Esophagus muscularis mucosa (tissue), 4 donors: ENCODE measurements at regions not wholly inside any gene's neighbourhood (a gene's known extent, or its start where the extent isn't known, plus 50 kb on each side); places are given as distances from the start of the nearest gene placed in this dataset.

Experiments used
- DNase-seq: peaks from one replicate; pipeline ENCODE4 v3.0.0-alpha.2; 2017; ENCODE audit errors: extremely low spot score
- H3K27ac ChIP-seq, 4 donors: fragments of 200-600 bp; sonication (generic); replicated peaks in 1 of 4; 1 replicate in 3 of 4; 2 replicates in 1 of 4; pipeline ENCODE4 v1.5.1; 2016 to 2019; ENCODE audit warnings: mild to moderate bottlenecking in 1 of 4
- H3K27me3 ChIP-seq, 4 donors: fragments of 200-600 bp; sonication (generic); one replicate each; pipeline versions ENCODE4 v1.5.1 to v1.6.0; 2016 to 2019
- H3K36me3 ChIP-seq, 4 donors: fragments of 200-600 bp; sonication (generic); one replicate each; pipeline ENCODE4 v1.5.1; 2016 to 2019
- H3K4me1 ChIP-seq, 4 donors: fragments of 200-600 bp; sonication (generic); one replicate each; pipeline ENCODE4 v1.5.1; 2016 to 2019
- H3K4me3 ChIP-seq, 4 donors: fragments of 200-600 bp; sonication (generic); 1 replicate in 2 of 4; 2 replicates in 2 of 4; pipeline ENCODE4 v1.5.1; 2016 to 2019; ENCODE audit warnings: mild to moderate bottlenecking in 4 of 4, moderate library complexity in 1 of 4
- H3K9me3 ChIP-seq, 4 donors: fragments of 200-600 bp; sonication (generic); 1 replicate in 3 of 4; 2 replicates in 1 of 4; pipeline ENCODE4 v1.5.1; 2016 to 2019
- EP300 ChIP-seq: sonication (generic); formaldehyde crosslinking; IDR thresholded peaks from one replicate; pipeline ENCODE4 v1.6.1; 2017; ENCODE audit warnings: antibody characterized with exemption
- POLR2A ChIP-seq: fragments of 450-650 bp; IDR thresholded peaks from one replicate; pipeline ENCODE4 v1.6.1; 2017; ENCODE audit warnings: antibody characterized with exemption, moderate library complexity, mild to moderate bottlenecking, low read depth
- POLR2AphosphoS5 ChIP-seq, 2 donors: sonication (generic); formaldehyde crosslinking; IDR thresholded peaks; one replicate each; pipeline ENCODE4 v1.6.1; 2017; ENCODE audit warnings: antibody characterized with exemption in 2 of 2
- WGBS: methylation state at CpG from one replicate; pipeline ENCODE4 v1.1.5; 2018; 5-methylcytosine and 5-hydroxymethylcytosine counted together
- intact Hi-C: fragments of 100-400 bp; cut with DNase I; formaldehyde crosslinking; loops from one replicate; pipeline ENCODE4 v1.15.1; 2023
- TF ChIP-seq, protein P1 (sequence below), 3 experiments: fragments of 200-600 bp in 2 of 3; fragments of 450-650 bp in 1 of 3; sonication (generic) in 2 of 3; IDR thresholded peaks; one replicate each; pipeline ENCODE4 v1.5.1; 2017 to 2019; ENCODE audit warnings: antibody characterized with exemption in 3 of 3, mild to moderate bottlenecking in 2 of 3, moderate library complexity in 1 of 3

DNA sequence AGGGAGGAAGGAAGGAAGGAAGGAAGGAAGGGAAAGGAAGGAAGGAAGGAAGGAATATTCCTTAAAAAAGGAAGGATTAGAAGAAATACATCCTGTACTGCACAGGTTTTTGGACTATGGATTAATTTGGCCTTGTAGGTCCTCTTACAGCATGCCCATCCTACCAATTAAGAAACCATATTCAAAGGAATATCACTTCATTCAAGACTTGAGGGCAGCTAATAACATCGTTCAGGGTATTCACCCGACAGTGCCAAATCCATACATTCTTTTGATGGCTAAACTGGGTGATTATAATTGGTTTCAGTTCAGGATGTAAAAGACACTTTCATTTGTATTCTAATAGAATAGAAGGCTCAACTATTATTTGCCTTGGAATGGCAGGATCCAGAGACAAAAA is 410.3 kb downstream of the PLOD2 start:
- WGBS = 97% methylated on average over 2 of the region's 2 CpGs

DNA sequence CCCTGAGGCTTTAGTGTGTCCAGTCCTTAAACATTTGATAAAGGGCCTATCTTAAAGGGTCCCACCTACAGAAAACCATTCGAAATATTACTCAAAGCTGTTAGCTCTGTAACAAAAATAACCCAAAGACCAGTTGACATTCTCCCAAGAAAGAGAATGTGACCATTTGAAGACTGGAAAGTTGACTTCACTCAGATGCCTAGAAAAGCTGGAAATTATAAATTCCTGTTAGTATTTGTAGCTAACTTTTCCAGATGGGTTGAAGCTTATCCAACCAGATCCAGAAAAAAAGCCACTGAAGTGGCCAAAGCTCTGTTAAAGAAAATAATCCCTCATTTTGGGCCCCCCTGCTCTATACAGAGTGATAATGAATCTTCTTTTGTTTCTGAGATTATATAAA is 408.4 kb downstream of the PLOD2 start:
- Histone ChIP-seq H3K27ac (no peak overlapping the region), H3K4me3 (no peak overlapping the region), H3K27me3 (no peaks in the 10 kb centered on the region), H3K4me1 (peaks cover 0 to 15% (median 0%) of the 10 kb centered on the region in 4 donors), H3K9me3 (no peaks in the 10 kb centered on the region), H3K36me3 (no peaks in the 10 kb centered on the region)
- DNase-seq = no peak
- TF ChIP-seq POLR2AphosphoS5 (IDR thresholded peaks at IDR 0.05) = no peak
- TF ChIP-seq, protein P1, sequence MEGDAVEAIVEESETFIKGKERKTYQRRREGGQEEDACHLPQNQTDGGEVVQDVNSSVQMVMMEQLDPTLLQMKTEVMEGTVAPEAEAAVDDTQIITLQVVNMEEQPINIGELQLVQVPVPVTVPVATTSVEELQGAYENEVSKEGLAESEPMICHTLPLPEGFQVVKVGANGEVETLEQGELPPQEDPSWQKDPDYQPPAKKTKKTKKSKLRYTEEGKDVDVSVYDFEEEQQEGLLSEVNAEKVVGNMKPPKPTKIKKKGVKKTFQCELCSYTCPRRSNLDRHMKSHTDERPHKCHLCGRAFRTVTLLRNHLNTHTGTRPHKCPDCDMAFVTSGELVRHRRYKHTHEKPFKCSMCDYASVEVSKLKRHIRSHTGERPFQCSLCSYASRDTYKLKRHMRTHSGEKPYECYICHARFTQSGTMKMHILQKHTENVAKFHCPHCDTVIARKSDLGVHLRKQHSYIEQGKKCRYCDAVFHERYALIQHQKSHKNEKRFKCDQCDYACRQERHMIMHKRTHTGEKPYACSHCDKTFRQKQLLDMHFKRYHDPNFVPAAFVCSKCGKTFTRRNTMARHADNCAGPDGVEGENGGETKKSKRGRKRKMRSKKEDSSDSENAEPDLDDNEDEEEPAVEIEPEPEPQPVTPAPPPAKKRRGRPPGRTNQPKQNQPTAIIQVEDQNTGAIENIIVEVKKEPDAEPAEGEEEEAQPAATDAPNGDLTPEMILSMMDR (IDR thresholded peaks at IDR 0.05) = no peak
- no peak for TF ChIP-seq EP300
- no peak for TF ChIP-seq POLR2A
- WGBS = 85% methylated on average over 1 of the region's 1 CpG
- intact Hi-C loops = no loop called here

More for the DNA sequence above, 410.3 kb downstream of the PLOD2 start:
- TF ChIP-seq POLR2AphosphoS5 (IDR thresholded peaks at IDR 0.05) (no peak), POLR2A (no peak), EP300 (no peak)
- TF ChIP-seq, protein P1 (IDR thresholded peaks at IDR 0.05) = no peak
- Histone ChIP-seq H3K9me3 (no peaks in the 10 kb centered on the region), H3K36me3 (no peaks in the 10 kb centered on the region), H3K27ac (no peak overlapping the region), H3K27me3 (no peaks in the 10 kb centered on the region), H3K4me1 (peaks cover 0 to 15% (median 0%) of the 10 kb centered on the region in 4 donors), H3K4me3 (no peak overlapping the region)
- no peak for DNase-seq
- intact Hi-C loops = no loop called here

DNA sequence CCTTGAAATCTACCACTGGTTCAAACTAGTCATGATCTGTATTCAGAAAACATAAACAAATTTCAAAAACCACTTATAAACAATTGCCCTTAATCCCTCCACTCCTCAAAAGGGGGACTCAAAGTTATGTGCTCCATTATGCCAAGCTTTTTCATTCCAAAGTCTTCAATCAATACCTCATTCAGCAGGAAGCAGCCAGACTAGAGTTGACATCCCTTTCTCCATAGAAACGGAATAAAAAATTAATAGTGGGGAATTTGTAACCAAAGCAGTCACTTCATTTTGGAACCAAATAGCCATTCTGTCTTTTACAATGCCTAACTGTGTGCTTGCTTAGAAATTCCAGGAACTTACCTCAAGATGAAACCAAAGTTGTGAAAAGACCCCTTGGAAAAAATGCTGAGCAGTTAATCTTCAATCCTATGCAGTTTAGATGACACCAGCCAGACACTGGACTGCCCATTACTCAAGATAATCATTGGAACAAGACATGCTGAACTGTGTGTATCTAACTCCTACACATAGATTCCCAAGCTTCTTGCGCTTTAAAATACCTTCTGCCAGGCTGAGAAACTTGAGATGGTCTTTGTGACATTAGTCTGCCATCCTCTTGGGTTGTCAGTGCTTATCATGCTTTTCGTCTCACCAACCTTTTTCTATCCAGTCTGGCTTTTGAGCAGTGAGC is 406.2 kb downstream of the PLOD2 start:
- WGBS = 84% methylated on average over 3 of the region's 3 CpGs
- intact Hi-C loops = no loop called here

DNA sequence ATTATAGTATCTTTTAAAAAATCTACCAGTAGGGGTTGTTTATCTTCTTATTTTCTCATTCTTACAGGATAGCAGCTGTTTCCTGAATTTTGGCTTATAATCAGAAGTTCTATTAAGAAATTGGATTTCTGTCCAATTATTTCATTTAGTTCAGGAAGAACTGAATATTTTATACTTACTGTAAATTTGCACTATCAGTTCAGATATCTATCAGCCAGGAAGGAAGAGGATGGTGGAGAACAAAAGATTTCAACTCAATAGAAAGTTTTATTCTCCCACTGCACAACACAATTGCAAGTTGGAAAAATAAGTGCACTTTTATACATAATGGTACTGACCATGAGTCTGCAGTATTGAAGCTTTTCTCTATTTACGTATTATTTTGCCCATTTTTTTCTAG is 400.9 kb downstream of the PLOD2 start:
- WGBS = 76% methylated on average over 1 of the region's 1 CpG
- TF ChIP-seq, protein P1 (IDR thresholded peaks at IDR 0.05) = no peak
- no peak for TF ChIP-seq EP300
- intact Hi-C loops = no loop called here
- Histone ChIP-seq H3K9me3 (no peaks in the 10 kb centered on the region), H3K4me3 (no peak overlapping the region), H3K27me3 (no peaks in the 10 kb centered on the region), H3K36me3 (no peaks in the 10 kb centered on the region), H3K27ac (no peak overlapping the region), H3K4me1 (peaks cover 0 to under 1% (median 0%) of the 10 kb centered on the region in 4 donors)
- no peak for DNase-seq

More for the DNA sequence above, 406.2 kb downstream of the PLOD2 start:
- no peak for DNase-seq
- TF ChIP-seq POLR2AphosphoS5 (IDR thresholded peaks at IDR 0.05) (no peak), EP300 (no peak), POLR2A (no peak)
- TF ChIP-seq, protein P1 (IDR thresholded peaks at IDR 0.05) = no peak
- no peak overlapping the region for H3K27ac ChIP-seq
- no peaks in the 10 kb centered on the region for H3K36me3 ChIP-seq
- no peak overlapping the region for H3K4me3 ChIP-seq
- H3K4me1 ChIP-seq = peaks cover 0 to 15% (median 0%) of the 10 kb centered on the region in 4 donors
- H3K27me3 ChIP-seq = no peaks in the 10 kb centered on the region
- no peaks in the 10 kb centered on the region for H3K9me3 ChIP-seq

DNA sequence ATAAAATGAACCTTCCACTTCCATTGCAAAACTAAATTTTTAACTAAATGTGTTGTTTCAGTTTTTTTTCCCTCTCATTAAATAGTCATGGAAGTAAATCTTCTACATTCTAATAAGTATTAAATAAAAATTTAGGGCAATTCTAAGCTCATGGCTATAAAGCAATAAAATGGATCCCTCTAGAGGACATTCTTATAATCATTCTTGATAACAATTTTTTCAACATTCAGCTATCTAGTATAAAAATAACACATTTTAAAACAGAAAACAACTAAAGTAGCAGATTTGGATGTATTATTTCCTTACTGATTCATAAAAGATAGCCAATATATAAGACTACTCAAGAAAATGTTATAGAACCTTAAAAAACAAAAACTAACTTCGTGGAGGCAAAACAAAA is 393.1 kb downstream of the PLOD2 start:
- no peak for DNase-seq
- intact Hi-C loops = no loop called here

More for the DNA sequence above, 393.1 kb downstream of the PLOD2 start:
- no peaks in the 10 kb centered on the region for H3K9me3 ChIP-seq
- H3K27me3 ChIP-seq = no peaks in the 10 kb centered on the region
- TF ChIP-seq EP300 (no peak), POLR2AphosphoS5 (IDR thresholded peaks at IDR 0.05) (no peak), POLR2A (no peak)
- TF ChIP-seq, protein P1 (IDR thresholded peaks at IDR 0.05) = no peak
- no peaks in the 10 kb centered on the region for H3K4me1 ChIP-seq
- 87% methylated on average over 1 of the region's 1 CpG for WGBS
- no peak overlapping the region for H3K4me3 ChIP-seq
- H3K36me3 ChIP-seq = no peaks in the 10 kb centered on the region
- H3K27ac ChIP-seq = no peak overlapping the region
